22Rv1 (cell line): ENCODE measurements at regions not wholly inside any gene's neighbourhood (a gene's known extent, or its start where the extent isn't known, plus 50 kb on each side); places are given as distances from the start of the nearest gene placed in this dataset.

ENCODE experiments used
- ZFX ChIP-seq: fragments of 450-650 bp; IDR thresholded peaks from 2 replicates; pipeline ENCODE4 v1.6.1; 2017; ENCODE audit warnings: antibody characterized with exemption, borderline replicate concordance
- TF ChIP-seq, protein P1 (sequence below): fragments of 450-650 bp; IDR thresholded peaks from 2 replicates; pipeline ENCODE4 v1.5.1; 2017; ENCODE audit warnings: mild to moderate bottlenecking

DNA sequence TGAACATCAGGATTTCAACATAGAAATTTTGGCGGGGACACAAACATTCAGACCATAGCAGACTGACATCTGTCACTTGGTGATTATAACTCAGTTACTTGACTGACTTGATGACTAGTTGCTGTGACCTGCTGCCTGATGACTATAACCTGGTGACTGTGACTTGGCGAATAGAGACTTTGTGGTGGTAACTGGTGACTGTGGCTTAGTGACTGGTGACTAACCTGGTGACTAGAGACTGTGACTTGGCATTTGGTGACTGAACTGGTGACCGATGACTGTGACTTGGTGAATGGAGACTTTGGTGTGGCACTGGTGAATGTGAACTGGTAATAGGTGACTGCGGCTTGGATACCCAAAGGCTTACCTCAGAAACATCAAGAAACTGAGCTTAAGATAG is 563.1 kb upstream of the FAM98A start:
- TF ChIP-seq, protein P1, sequence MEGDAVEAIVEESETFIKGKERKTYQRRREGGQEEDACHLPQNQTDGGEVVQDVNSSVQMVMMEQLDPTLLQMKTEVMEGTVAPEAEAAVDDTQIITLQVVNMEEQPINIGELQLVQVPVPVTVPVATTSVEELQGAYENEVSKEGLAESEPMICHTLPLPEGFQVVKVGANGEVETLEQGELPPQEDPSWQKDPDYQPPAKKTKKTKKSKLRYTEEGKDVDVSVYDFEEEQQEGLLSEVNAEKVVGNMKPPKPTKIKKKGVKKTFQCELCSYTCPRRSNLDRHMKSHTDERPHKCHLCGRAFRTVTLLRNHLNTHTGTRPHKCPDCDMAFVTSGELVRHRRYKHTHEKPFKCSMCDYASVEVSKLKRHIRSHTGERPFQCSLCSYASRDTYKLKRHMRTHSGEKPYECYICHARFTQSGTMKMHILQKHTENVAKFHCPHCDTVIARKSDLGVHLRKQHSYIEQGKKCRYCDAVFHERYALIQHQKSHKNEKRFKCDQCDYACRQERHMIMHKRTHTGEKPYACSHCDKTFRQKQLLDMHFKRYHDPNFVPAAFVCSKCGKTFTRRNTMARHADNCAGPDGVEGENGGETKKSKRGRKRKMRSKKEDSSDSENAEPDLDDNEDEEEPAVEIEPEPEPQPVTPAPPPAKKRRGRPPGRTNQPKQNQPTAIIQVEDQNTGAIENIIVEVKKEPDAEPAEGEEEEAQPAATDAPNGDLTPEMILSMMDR, result no peak
- TF ChIP-seq ZFX, result no peak
